Left renal pelvis (tissue), 4 donors: ENCODE measurements at regions not wholly inside any gene's neighbourhood (a gene's known extent, or its start where the extent isn't known, plus 50 kb on each side); places are given as distances from the start of the nearest gene placed in this dataset.

ENCODE experiments used
- DNase-seq, 4 donors: peaks; one replicate each; pipeline ENCODE4 v3.0.0-alpha.2; 2013; ENCODE audit warnings: low read depth in 4 of 4, low spot score in 3 of 4

GRCh38 chr3:113136071-113136470 lies 75.3 kb upstream of the BOC start:
- DNase-seq = no peak

- no peak for DNase-seq
Measured at GRCh38 chr3:113136544-113136943, 74.8 kb upstream of the BOC start.

- no peak for DNase-seq
Measured at GRCh38 chr3:113138839-113139743, 72.3 kb upstream of the BOC start.

GRCh38 chr3:113140876-113141275 lies 70.5 kb upstream of the BOC start:
- no peak for DNase-seq

- no peak for DNase-seq
Measured at GRCh38 chr3:113141543-113141942, 69.8 kb upstream of the BOC start.

- DNase-seq = no peak
Measured at GRCh38 chr3:113142476-113142875, 68.9 kb upstream of the BOC start.

- no peak for DNase-seq
Measured at GRCh38 chr3:113143353-113143752, 68.0 kb upstream of the BOC start.

GRCh38 chr3:113147681-113148261 lies 63.6 kb upstream of the BOC start:
- no peak for DNase-seq

- no peak for DNase-seq
Measured at GRCh38 chr3:113148284-113148683, 63.1 kb upstream of the BOC start.

GRCh38 chr3:113150250-113150649 lies 61.1 kb upstream of the BOC start:
- no peak for DNase-seq

- DNase-seq = peak; percentile 71 to 91 (median 82)
Measured at GRCh38 chr3:113151461-113152031, 59.8 kb upstream of the BOC start.

- DNase-seq = no peak
Measured at GRCh38 chr3:113152849-113153248, 58.5 kb upstream of the BOC start.

- DNase-seq = no peak
Measured at GRCh38 chr3:113153499-113154107, 57.8 kb upstream of the BOC start.

- DNase-seq = no peak
Measured at GRCh38 chr3:113156816-113157333, 54.5 kb upstream of the BOC start.

GRCh38 chr3:113157408-113158030 lies 53.8 kb upstream of the BOC start:
- no peak for DNase-seq

- DNase-seq = no peak
Measured at GRCh38 chr3:113158171-113158570, 53.2 kb upstream of the BOC start.
